ENCODE measurements at regions not wholly inside any gene's neighbourhood (a gene's known extent, or its start where the extent isn't known, plus 50 kb on each side); places are given as distances from the start of the nearest gene placed in this dataset.
"Not testable (repeated sequence)": the region's sequence is repeated elsewhere in the genome, so short reads cannot be mapped to it uniquely, and the experiment has no call there.

DNA sequence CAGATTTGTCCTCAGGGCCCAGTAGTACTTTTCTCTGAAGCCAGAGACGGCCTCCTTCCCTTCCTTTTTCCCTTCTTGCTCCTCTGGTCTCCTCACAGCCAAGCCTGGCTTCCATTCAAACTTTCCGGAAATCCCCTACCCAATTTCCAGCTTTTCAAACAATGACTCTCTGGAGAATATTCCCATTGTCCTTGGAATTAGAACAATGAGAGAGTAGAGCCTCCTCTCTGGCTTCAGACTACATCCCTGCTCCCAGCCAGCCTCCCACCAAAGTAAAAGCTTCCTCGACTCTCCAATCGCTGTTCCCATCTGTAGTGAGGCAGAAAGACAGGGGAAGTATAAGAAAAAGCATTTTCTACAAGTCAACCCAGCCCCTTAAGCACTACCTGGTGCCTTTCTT, 77.7 kb upstream of the SOX13 start:
- no peak for FAIRE-seq
- DNase-seq (ENCODE audit: insufficient read length, low spot score): no peak
- TF ChIP-seq TAF1 (IDR thresholded peaks at IDR 0.05; ENCODE audit: low read depth, low read length) (no peak), PAX5 (IDR thresholded peaks at IDR 0.05; ENCODE audit: insufficient read depth, low read length, severe bottlenecking) (no peak), POLR2A (IDR thresholded peaks at IDR 0.05; ENCODE audit: low read depth, low read length) (no peak), POU2F2 (IDR thresholded peaks at IDR 0.05; ENCODE audit: low read depth, low read length) (no peak), POLR2AphosphoS5 (IDR thresholded peaks at IDR 0.05; ENCODE audit: low read depth, low read length) (no peak), SPI1 (IDR thresholded peaks at IDR 0.05; ENCODE audit: low read depth, low read length) (no peak)

DNA sequence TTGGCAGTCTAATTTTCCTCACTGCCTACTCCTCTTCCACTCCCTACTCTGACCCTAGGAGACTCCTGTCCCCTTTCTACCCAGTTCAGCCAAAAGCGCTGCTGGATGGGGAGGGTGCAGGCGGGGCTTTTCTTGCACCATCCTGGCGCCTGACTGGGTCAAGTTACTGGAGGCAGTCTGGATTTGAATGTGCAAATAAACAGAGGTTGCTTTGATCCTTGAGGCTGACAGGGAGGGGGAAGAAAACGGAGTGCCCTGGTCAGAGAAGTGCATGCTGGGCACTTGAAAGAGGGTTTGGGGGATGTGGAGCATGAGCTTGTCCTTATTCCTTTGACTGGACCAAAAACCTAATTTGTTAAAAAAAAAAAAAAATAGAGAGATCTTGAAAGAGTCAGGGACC, 76.8 kb upstream of the SOX13 start:
- FAIRE-seq (no peak), DNase-seq (ENCODE audit: insufficient read length, low spot score) (no peak)
- TF ChIP-seq SPI1 (IDR thresholded peaks at IDR 0.05; ENCODE audit: low read depth, low read length) (no peak), POLR2AphosphoS5 (IDR thresholded peaks at IDR 0.05; ENCODE audit: low read depth, low read length) (no peak), POLR2A (IDR thresholded peaks at IDR 0.05; ENCODE audit: low read depth, low read length) (no peak), TAF1 (IDR thresholded peaks at IDR 0.05; ENCODE audit: low read depth, low read length) (no peak), POU2F2 (IDR thresholded peaks at IDR 0.05; ENCODE audit: low read depth, low read length) (no peak), PAX5 (IDR thresholded peaks at IDR 0.05; ENCODE audit: insufficient read depth, low read length, severe bottlenecking) (no peak)

DNA sequence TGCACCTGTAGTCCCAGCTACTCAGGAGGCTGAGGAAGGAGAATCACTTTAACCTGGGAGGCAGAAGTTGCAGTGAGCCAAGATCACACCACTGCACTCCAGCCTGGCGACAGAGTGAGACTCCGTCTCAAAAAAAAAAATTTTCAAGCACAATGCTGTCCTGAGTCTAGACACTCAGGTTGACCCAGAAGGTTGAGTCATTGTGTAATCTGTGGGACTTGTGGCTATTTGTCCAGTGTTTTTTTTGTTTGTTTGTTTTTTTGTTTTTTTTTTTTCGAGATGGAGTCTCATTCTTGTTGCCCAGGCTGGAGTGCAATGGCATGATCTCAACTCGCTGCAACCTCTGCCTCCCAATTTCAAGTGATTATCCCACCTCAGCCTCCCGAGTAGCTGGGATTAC, 74.3 kb upstream of the SOX13 start:
- FAIRE-seq; DNase-seq (ENCODE audit: insufficient read length, low spot score): not testable (repeated sequence)

DNA sequence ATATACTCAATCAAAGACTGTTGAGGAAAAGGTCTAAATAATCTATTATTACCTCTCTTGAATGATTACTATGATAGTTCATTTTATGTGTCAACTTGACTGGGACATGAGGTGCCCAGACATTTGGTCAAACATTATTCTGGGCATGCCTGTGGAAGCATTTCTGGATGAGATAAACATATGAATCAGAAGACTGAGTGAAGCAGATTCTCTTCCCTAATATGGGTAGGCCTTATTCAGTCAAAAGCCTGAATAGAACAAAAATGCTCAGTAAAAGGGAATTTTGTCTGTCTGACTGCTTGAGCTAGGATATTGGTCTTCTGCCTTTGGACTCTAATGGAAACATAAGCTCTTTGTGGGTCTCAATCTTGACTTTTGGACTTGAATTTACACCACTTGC, 73.3 kb upstream of the SOX13 start:
- FAIRE-seq (no peak), DNase-seq (ENCODE audit: insufficient read length, low spot score) (no peak)
- TF ChIP-seq POLR2AphosphoS5 (IDR thresholded peaks at IDR 0.05; ENCODE audit: low read depth, low read length): no peak
- TF ChIP-seq POU2F2 (IDR thresholded peaks at IDR 0.05; ENCODE audit: low read depth, low read length): no peak
- TF ChIP-seq SPI1 (IDR thresholded peaks at IDR 0.05; ENCODE audit: low read depth, low read length): no peak
- TF ChIP-seq TAF1 (IDR thresholded peaks at IDR 0.05; ENCODE audit: low read depth, low read length): no peak
- no peak for TF ChIP-seq POLR2A (IDR thresholded peaks at IDR 0.05; ENCODE audit: low read depth, low read length)
- no peak for TF ChIP-seq PAX5 (IDR thresholded peaks at IDR 0.05; ENCODE audit: insufficient read depth, low read length, severe bottlenecking)

DNA sequence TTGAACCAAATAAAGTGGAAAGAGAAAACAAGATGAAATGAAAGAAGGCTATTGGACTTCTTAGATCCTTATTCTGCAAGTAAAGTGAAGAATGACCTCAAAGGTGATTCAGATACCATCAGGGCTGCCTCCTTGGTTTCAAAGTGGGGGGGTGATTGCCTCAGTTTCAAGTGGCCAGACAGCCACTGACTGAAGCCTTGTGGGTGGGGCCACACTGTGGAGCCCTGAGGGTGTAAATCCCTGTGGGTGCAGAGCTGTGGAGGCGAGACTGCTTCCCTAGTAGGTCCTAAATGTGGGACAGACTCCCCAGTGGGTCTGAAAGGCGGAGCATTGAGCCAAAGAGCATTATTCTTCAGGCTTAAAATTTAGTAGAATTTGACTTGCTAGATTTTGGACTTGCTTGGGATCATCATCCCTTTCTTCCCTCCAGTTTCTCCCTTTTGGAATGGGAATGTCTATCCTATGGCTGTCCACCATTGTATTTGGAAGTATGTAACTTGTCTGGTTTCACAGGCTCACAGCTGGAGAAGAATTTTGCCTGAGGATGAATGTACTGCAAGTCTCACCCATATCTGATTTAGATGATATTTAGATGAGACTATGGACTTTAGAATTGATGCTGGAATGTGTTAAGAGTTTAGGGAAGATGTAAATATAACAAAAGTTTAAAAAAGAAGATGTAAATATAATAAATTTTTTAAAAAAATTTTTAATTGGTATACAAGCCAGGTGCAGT, 71.6 kb upstream of the SOX13 start:
- TF ChIP-seq POLR2A (IDR thresholded peaks at IDR 0.05; ENCODE audit: low read depth, low read length): no peak
- no peak for TF ChIP-seq POU2F2 (IDR thresholded peaks at IDR 0.05; ENCODE audit: low read depth, low read length)
- TF ChIP-seq PAX5 (IDR thresholded peaks at IDR 0.05; ENCODE audit: insufficient read depth, low read length, severe bottlenecking): no peak
- no peak for TF ChIP-seq POLR2AphosphoS5 (IDR thresholded peaks at IDR 0.05; ENCODE audit: low read depth, low read length)
- no peak for TF ChIP-seq TAF1 (IDR thresholded peaks at IDR 0.05; ENCODE audit: low read depth, low read length)
- TF ChIP-seq SPI1 (IDR thresholded peaks at IDR 0.05; ENCODE audit: low read depth, low read length): no peak
- no peak for FAIRE-seq
- DNase-seq (ENCODE audit: insufficient read length, low spot score): no peak

DNA sequence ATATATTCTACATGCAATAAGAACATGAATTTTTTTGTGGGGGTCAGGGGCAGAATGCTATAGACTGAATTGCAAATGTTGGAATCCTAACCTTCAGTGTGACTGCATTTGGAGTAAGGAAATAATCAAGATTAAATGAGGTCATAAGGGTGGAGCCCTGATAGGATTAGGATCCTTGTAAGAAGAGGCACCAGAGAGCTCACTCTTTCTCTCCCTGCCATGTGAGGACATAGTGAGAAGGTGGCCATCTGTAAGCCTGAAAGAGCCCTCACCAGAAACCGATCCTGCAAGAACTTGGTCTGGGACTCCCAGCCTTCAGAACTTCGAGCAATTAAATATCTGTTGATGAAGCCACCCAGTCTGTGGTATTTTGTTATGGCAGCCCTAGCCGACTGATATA, 70.3 kb upstream of the SOX13 start:
- TF ChIP-seq TAF1 (IDR thresholded peaks at IDR 0.05; ENCODE audit: low read depth, low read length) (no peak), SPI1 (IDR thresholded peaks at IDR 0.05; ENCODE audit: low read depth, low read length) (no peak), POU2F2 (IDR thresholded peaks at IDR 0.05; ENCODE audit: low read depth, low read length) (no peak), POLR2AphosphoS5 (IDR thresholded peaks at IDR 0.05; ENCODE audit: low read depth, low read length) (no peak), PAX5 (IDR thresholded peaks at IDR 0.05; ENCODE audit: insufficient read depth, low read length, severe bottlenecking) (no peak)
- DNase-seq (ENCODE audit: insufficient read length, low spot score): no peak
- FAIRE-seq: no peak

DNA sequence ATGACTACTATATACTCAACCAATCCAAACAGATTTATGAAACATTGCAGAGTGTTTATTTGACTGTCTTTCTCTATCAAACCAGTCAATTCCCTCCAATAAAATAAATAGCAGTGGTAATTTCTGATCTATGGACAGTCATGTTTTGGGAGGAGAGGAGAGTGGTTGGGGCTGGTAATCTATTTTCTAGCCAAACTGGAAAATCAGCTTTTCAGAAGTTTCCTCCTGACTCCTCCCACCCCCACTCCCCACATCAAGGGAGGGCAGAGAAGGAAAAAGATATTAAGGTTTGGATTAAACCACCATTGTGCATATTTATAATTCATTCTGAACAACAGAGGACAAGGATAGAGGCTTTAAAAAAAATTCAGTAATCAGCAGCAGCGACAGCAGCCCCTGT, 69.4 kb upstream of the SOX13 start:
- DNase-seq (ENCODE audit: insufficient read length, low spot score) (no peak), FAIRE-seq (no peak)

DNA sequence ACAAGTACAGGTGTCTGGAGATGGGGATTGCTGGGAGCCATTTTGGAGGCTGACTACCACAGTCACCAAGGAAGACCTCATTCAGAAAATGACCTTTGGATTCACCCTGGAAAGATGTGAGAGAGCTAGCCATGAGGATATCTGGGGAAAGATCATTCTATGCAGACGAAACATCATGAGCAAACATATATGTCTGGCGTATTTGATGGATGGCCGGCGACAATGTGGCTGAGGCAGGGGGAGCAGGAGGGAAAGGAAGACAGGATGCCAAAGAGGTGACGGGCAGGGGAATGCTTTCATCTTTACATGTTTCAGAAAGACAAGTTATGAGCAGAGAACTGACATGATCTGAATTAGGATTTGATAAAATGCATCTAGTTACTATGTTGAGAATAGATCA, 61.5 kb upstream of the SOX13 start:
- TF ChIP-seq POLR2A (IDR thresholded peaks at IDR 0.05; ENCODE audit: low read depth, low read length) (no peak), POLR2AphosphoS5 (IDR thresholded peaks at IDR 0.05; ENCODE audit: low read depth, low read length) (no peak), POU2F2 (IDR thresholded peaks at IDR 0.05; ENCODE audit: low read depth, low read length) (no peak), TAF1 (IDR thresholded peaks at IDR 0.05; ENCODE audit: low read depth, low read length) (no peak), PAX5 (IDR thresholded peaks at IDR 0.05; ENCODE audit: insufficient read depth, low read length, severe bottlenecking) (no peak), SPI1 (IDR thresholded peaks at IDR 0.05; ENCODE audit: low read depth, low read length) (no peak)
- FAIRE-seq (no peak), DNase-seq (ENCODE audit: insufficient read length, low spot score) (no peak)

More for the DNA sequence above, 69.4 kb upstream of the SOX13 start:
- no peak for TF ChIP-seq PAX5 (IDR thresholded peaks at IDR 0.05; ENCODE audit: insufficient read depth, low read length, severe bottlenecking)
- no peak for TF ChIP-seq POLR2AphosphoS5 (IDR thresholded peaks at IDR 0.05; ENCODE audit: low read depth, low read length)
- no peak for TF ChIP-seq TAF1 (IDR thresholded peaks at IDR 0.05; ENCODE audit: low read depth, low read length)
- TF ChIP-seq POLR2A (IDR thresholded peaks at IDR 0.05; ENCODE audit: low read depth, low read length): no peak
- no peak for TF ChIP-seq SPI1 (IDR thresholded peaks at IDR 0.05; ENCODE audit: low read depth, low read length)

DNA sequence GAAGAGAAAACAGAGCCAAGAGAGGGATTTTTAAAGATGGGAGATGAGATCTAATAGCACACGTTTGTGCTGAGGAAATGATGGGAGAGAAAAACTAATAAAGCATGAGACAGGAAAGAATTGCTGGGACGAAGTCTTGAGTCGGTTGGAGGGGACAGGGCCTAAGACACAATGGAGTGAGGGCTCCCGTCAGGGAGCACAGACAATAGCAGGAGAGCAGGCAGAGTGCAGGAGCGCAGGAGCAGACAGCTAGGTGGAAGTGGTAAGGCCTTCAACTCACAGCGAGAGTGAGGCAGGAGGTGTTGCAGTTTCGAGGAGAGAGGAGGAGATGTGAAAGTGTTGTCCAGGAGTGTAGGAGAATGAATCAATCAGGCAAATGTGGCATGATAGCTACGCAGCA, 59.9 kb upstream of the SOX13 start:
- TF ChIP-seq TAF1 (IDR thresholded peaks at IDR 0.05; ENCODE audit: low read depth, low read length) (no peak), POLR2AphosphoS5 (IDR thresholded peaks at IDR 0.05; ENCODE audit: low read depth, low read length) (no peak), SPI1 (IDR thresholded peaks at IDR 0.05; ENCODE audit: low read depth, low read length) (no peak), POLR2A (IDR thresholded peaks at IDR 0.05; ENCODE audit: low read depth, low read length) (no peak), POU2F2 (IDR thresholded peaks at IDR 0.05; ENCODE audit: low read depth, low read length) (no peak), PAX5 (IDR thresholded peaks at IDR 0.05; ENCODE audit: insufficient read depth, low read length, severe bottlenecking) (no peak)
- DNase-seq (ENCODE audit: insufficient read length, low spot score) (no peak), FAIRE-seq (no peak)

DNA sequence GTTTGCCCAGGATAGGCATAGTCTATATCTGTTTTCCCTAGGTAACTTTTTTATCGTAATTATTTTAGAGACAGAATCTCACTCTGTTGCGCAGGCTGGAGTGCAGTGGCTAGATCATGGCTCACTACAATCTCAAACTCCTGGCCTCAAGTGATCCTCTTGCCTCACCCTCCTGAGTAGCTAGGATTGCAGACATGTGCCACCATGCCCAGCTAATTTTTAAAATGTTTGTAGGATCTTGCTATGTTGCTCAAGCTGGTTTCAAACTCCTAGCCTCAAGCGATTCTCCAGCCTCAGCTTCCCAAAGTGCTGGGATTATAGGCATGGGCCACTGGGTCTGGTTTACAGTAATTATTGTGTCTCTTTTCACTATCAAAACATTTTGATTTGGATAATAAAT, 58.6 kb upstream of the SOX13 start:
- TF ChIP-seq TAF1 (IDR thresholded peaks at IDR 0.05; ENCODE audit: low read depth, low read length) (no peak), POU2F2 (IDR thresholded peaks at IDR 0.05; ENCODE audit: low read depth, low read length) (no peak), PAX5 (IDR thresholded peaks at IDR 0.05; ENCODE audit: insufficient read depth, low read length, severe bottlenecking) (no peak), POLR2AphosphoS5 (IDR thresholded peaks at IDR 0.05; ENCODE audit: low read depth, low read length) (no peak), SPI1 (IDR thresholded peaks at IDR 0.05; ENCODE audit: low read depth, low read length) (no peak), POLR2A (IDR thresholded peaks at IDR 0.05; ENCODE audit: low read depth, low read length) (no peak)

DNA sequence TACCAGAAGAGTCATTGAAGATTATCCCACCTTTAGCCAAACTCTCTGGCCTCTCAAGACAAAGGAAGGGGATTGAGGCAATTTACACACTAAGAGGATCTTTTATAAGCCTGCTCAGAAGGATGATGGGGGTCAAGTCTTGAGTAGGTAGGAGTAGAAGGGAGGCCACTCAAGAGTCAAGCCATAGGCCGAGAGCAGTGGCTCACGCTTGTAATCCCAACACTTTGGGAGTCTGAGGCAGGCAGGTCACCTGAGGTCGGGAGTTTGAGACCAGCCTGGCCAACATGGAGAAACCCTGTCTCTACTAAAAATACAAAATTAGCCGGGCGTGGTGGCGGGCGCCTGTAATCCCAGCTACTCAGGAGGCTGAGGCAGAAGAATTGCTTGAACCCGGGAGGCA, 58.0 kb upstream of the SOX13 start:
- not testable (repeated sequence) for FAIRE-seq; DNase-seq (ENCODE audit: insufficient read length, low spot score)

More for the DNA sequence above, 58.6 kb upstream of the SOX13 start:
- no peak for DNase-seq (ENCODE audit: insufficient read length, low spot score)
- FAIRE-seq: no peak
